ENCODE measurements at regions not wholly inside any gene's neighbourhood (a gene's known extent, or its start where the extent isn't known, plus 50 kb on each side); places are given as distances from the start of the nearest gene placed in this dataset.

DNA sequence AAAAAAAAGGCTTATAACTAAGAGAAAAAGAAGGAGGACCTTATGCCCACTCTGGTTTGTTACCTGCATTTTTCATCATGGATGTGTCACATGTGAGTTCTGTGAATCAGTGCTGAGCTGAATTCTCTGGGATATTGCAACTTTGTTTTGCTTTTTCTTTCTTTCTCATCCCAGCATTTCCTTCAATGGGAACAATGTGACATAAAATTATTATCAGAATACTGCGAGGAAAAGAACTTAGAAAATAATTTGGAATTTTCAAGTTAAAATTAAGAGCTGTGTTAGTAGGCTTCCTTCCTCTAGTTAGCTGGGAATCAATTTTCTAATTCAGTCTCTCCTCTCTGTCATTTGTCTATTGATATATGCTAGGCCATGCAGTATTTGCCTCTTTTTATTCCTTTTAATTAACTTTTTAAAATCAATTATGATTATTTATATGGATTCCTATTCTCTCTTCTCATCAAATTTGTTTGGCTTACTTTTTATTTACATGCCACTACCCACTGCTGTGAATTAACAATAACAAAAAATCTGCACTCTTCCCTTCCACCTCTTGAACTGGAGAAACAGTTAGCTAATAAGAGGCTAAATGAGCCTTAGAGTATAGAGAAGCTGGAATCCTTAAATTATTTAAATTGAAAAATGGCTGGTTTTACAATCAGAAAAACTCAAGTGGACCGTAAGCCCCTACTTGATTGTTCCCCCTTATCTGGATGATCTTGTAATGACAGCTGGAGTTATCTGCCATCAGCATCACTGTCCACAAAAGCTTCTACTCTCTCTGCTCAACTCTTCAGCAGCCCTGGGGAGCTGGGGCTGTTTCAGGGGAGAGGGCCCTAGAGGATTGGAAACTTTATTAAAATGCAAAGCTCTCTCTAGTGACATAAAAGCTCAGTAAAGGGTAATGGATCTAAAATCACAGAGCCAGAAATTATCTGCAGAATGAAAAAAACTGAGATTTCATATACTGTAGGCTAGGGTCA is 95.3 kb upstream of the SOX2 start:
- no peak overlapping the region for H3K4me3 ChIP-seq (ENCODE audit: low read depth, low read length)
- no peak overlapping the region for H3K27ac Mint-ChIP-seq (ENCODE audit: unreplicated experiment)
- H3K36me3 ChIP-seq (ENCODE audit: control insufficient read depth, insufficient read depth, low read length) = no peaks in the 10 kb centered on the region
- BruUV-seq (replicated peaks) = no TSS peak
- H3K36me3 Mint-ChIP-seq (ENCODE audit: insufficient read depth, unreplicated experiment) = no peaks in the 10 kb centered on the region
- H3K27me3 Mint-ChIP-seq (ENCODE audit: insufficient read depth, unreplicated experiment) = no peaks in the 10 kb centered on the region
- H3K27me3 ChIP-seq (replicated peaks; ENCODE audit: control insufficient read depth, insufficient read depth, low read length) = no peaks in the 10 kb centered on the region
- DNase-seq = no peak
- ChIA-PET POLR2A (no interaction called here), CTCF (no interaction called here)
- H3K4me3 Mint-ChIP-seq (ENCODE audit: unreplicated experiment) = no peak overlapping the region
- intact Hi-C loops (cut with micrococcal nuclease; ENCODE audit: unreplicated experiment) = no loop called here
- TF ChIP-seq, protein P1, sequence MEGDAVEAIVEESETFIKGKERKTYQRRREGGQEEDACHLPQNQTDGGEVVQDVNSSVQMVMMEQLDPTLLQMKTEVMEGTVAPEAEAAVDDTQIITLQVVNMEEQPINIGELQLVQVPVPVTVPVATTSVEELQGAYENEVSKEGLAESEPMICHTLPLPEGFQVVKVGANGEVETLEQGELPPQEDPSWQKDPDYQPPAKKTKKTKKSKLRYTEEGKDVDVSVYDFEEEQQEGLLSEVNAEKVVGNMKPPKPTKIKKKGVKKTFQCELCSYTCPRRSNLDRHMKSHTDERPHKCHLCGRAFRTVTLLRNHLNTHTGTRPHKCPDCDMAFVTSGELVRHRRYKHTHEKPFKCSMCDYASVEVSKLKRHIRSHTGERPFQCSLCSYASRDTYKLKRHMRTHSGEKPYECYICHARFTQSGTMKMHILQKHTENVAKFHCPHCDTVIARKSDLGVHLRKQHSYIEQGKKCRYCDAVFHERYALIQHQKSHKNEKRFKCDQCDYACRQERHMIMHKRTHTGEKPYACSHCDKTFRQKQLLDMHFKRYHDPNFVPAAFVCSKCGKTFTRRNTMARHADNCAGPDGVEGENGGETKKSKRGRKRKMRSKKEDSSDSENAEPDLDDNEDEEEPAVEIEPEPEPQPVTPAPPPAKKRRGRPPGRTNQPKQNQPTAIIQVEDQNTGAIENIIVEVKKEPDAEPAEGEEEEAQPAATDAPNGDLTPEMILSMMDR (IDR thresholded peaks at IDR 0.05; ENCODE audit: insufficient read depth in 1 of 2, low read depth in 1 of 2, low read length in 1 of 2, severe bottlenecking in 1 of 2, unreplicated experiment in 1 of 2) = no peak
- H3K9me3 Mint-ChIP-seq (ENCODE audit: unreplicated experiment) = no peaks in the 10 kb centered on the region
- no peaks in the 10 kb centered on the region for H3K4me1 ChIP-seq
- no peaks in the 10 kb centered on the region for H3K4me1 Mint-ChIP-seq (ENCODE audit: low read depth, unreplicated experiment)
- no peaks in the 10 kb centered on the region for H3K9me3 ChIP-seq

DNA sequence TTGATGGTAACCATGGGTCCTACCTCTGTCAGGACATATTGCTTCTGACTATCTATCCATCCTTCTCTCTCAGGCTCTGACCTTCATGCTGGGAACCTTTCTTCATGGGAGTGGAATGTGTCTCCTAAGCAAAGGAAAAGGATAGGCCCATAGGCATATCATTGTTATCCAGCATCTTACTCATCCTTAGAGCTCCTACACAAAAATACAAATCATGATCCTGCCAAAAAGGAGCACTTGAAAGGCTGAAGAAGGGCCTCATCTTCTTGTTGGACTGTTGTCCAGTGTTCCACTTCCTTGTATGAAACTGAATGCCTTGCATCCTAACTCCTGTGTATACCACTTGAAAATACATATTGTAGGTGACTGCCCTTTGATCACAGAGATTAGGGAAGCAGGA is 96.1 kb upstream of the SOX2 start:
- POLR2A ChIA-PET = no interaction called here
- Histone ChIP-seq H3K27me3 (replicated peaks; ENCODE audit: control insufficient read depth, insufficient read depth, low read length) (no peaks in the 10 kb centered on the region), H3K9me3 (no peaks in the 10 kb centered on the region), H3K4me1 (no peaks in the 10 kb centered on the region), H3K4me3 (ENCODE audit: low read depth, low read length) (no peak overlapping the region), H3K36me3 (ENCODE audit: control insufficient read depth, insufficient read depth, low read length) (no peaks in the 10 kb centered on the region)
- Mint-ChIP-seq H3K4me3 (ENCODE audit: unreplicated experiment) (no peak overlapping the region), H3K36me3 (ENCODE audit: insufficient read depth, unreplicated experiment) (no peaks in the 10 kb centered on the region), H3K9me3 (ENCODE audit: unreplicated experiment) (no peaks in the 10 kb centered on the region), H3K27me3 (ENCODE audit: insufficient read depth, unreplicated experiment) (no peaks in the 10 kb centered on the region), H3K27ac (ENCODE audit: unreplicated experiment) (no peak overlapping the region), H3K4me1 (ENCODE audit: low read depth, unreplicated experiment) (no peaks in the 10 kb centered on the region)
- TF ChIP-seq, protein P1 (IDR thresholded peaks at IDR 0.05; ENCODE audit: insufficient read depth in 1 of 2, low read depth in 1 of 2, low read length in 1 of 2, severe bottlenecking in 1 of 2, unreplicated experiment in 1 of 2) = no peak
- intact Hi-C loops (cut with micrococcal nuclease; ENCODE audit: unreplicated experiment) = no loop called here
- CTCF ChIA-PET = no interaction called here
- no peak for DNase-seq
- BruUV-seq (replicated peaks) = no TSS peak

DNA sequence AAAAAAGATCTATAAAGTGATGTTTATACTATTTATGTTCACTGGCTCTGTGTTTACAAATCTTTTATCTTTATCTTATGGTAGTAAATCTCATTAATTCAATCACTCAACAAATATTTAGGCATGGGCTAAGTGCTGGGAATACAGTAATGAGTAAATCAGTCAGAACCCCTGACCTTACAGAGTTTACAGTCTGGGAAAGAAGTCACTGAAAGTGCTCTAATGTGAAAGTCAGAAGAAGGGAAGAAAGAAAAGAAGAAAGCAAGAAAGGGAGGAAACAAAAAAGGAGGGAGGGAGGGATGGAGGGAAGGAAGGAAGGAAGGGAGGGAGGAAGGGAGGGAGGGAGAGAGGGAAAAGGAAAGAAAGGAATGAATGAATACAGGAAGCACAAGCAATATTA is 96.8 kb upstream of the SOX2 start:
- Mint-ChIP-seq H3K27me3 (ENCODE audit: insufficient read depth, unreplicated experiment) (no peaks in the 10 kb centered on the region), H3K27ac (ENCODE audit: unreplicated experiment) (no peak overlapping the region), H3K36me3 (ENCODE audit: insufficient read depth, unreplicated experiment) (no peaks in the 10 kb centered on the region), H3K4me1 (ENCODE audit: low read depth, unreplicated experiment) (no peaks in the 10 kb centered on the region), H3K9me3 (ENCODE audit: unreplicated experiment) (no peaks in the 10 kb centered on the region), H3K4me3 (ENCODE audit: unreplicated experiment) (no peak overlapping the region)
- POLR2A ChIA-PET = no interaction called here
- Histone ChIP-seq H3K27me3 (replicated peaks; ENCODE audit: control insufficient read depth, insufficient read depth, low read length) (no peaks in the 10 kb centered on the region), H3K4me3 (ENCODE audit: low read depth, low read length) (no peak overlapping the region), H3K36me3 (ENCODE audit: control insufficient read depth, insufficient read depth, low read length) (no peaks in the 10 kb centered on the region), H3K4me1 (no peaks in the 10 kb centered on the region), H3K9me3 (no peaks in the 10 kb centered on the region)
- CTCF ChIA-PET = no interaction called here
- intact Hi-C loops (cut with micrococcal nuclease; ENCODE audit: unreplicated experiment) = no loop called here
- no peak for DNase-seq
- BruUV-seq (replicated peaks) = no TSS peak
- TF ChIP-seq, protein P1 (IDR thresholded peaks at IDR 0.05; ENCODE audit: insufficient read depth in 1 of 2, low read depth in 1 of 2, low read length in 1 of 2, severe bottlenecking in 1 of 2, unreplicated experiment in 1 of 2) = no peak

Data from Caco-2 (cell line).